SK-N-SH treated with all-trans-retinoic acid at 6 μM for 48 hours (cell line): ENCODE measurements at regions not wholly inside any gene's neighbourhood (a gene's known extent, or its start where the extent isn't known, plus 50 kb on each side); places are given as distances from the start of the nearest gene placed in this dataset.

Experiments used
- ATAC-seq: fragments of 200-7000 bp; cut with Tn5 transposase; 3 replicates; pipeline ENCODE4 v1.9.1; 2020; ENCODE audit warnings: mild to moderate bottlenecking, moderate library complexity
- ARNTL ChIP-seq: fragments of 450-650 bp; formaldehyde crosslinking; IDR thresholded peaks from 2 replicates; pipeline ENCODE4 v1.5.0; 2020; ENCODE audit warnings: low read depth, mild to moderate bottlenecking, moderate library complexity, borderline replicate concordance
- CSDC2 ChIP-seq: fragments of 250-450 bp; sonication (Bioruptor Pico); IDR thresholded peaks from 2 replicates; pipeline ENCODE4 v1.5.0; 2020; ENCODE audit warnings: mild to moderate bottlenecking, moderate library complexity
- CSRNP3 ChIP-seq: fragments of 250-450 bp; sonication (Bioruptor Pico); IDR thresholded peaks from 2 replicates; pipeline ENCODE4 v1.5.1; 2021; ENCODE audit warnings: mild to moderate bottlenecking, moderate library complexity
- ESRRG ChIP-seq: fragments of 250-450 bp; sonication (Bioruptor Pico); IDR thresholded peaks from 2 replicates; pipeline ENCODE4 v1.6.1; 2021; ENCODE audit warnings: mild to moderate bottlenecking
- ISL1 ChIP-seq: fragments of 250-450 bp; sonication (Bioruptor Pico); IDR thresholded peaks from 2 replicates; pipeline ENCODE4 v2.1.2; 2022; ENCODE audit warnings: mild to moderate bottlenecking, moderate library complexity
- OSR1 ChIP-seq: fragments of 250-450 bp; sonication (Bioruptor Pico); IDR thresholded peaks from 2 replicates; pipeline ENCODE4 v1.8.0; 2022; ENCODE audit warnings: moderate library complexity, mild to moderate bottlenecking, inconsistent platforms
- PPARA ChIP-seq: fragments of 250-450 bp; sonication (Bioruptor Pico); IDR thresholded peaks from 2 replicates; pipeline ENCODE4 v1.5.0; 2020; ENCODE audit warnings: mild to moderate bottlenecking, borderline replicate concordance
- RARB ChIP-seq: fragments of 250-450 bp; sonication (Bioruptor Pico); IDR thresholded peaks from 2 replicates; pipeline ENCODE4 v1.8.0; 2021; ENCODE audit warnings: mild to moderate bottlenecking, moderate library complexity
- SNAI2 ChIP-seq: fragments of 250-450 bp; sonication (Bioruptor Pico); IDR thresholded peaks from 2 replicates; pipeline ENCODE4 v1.5.0; 2020; ENCODE audit warnings: mild to moderate bottlenecking, moderate library complexity
- TCF4 ChIP-seq: fragments of 250-450 bp; sonication (Bioruptor Pico); IDR thresholded peaks from 2 replicates; pipeline ENCODE4 v1.8.0; 2021; ENCODE audit warnings: mild to moderate bottlenecking, moderate library complexity, borderline replicate concordance
- ZC3H10 ChIP-seq: fragments of 250-450 bp; sonication (Bioruptor Pico); IDR thresholded peaks from 2 replicates; pipeline ENCODE4 v1.5.1; 2021; ENCODE audit warnings: mild to moderate bottlenecking, moderate library complexity
- ZFP3 ChIP-seq: fragments of 250-450 bp; sonication (Bioruptor Pico); IDR thresholded peaks from 2 replicates; pipeline ENCODE4 v1.5.0; 2020; ENCODE audit warnings: mild to moderate bottlenecking, moderate library complexity
- ZFP30 ChIP-seq: fragments of 450-650 bp; formaldehyde crosslinking; IDR thresholded peaks from 2 replicates; pipeline ENCODE4 v1.5.0; 2022; ENCODE audit warnings: mild to moderate bottlenecking, moderate library complexity
- ZNF565 ChIP-seq: fragments of 450-650 bp; formaldehyde crosslinking; conservative IDR thresholded peaks from 2 replicates; pipeline ENCODE4 v1.5.0; 2020; ENCODE audit warnings: low read depth, mild to moderate bottlenecking, moderate library complexity
- ZNF70 ChIP-seq: fragments of 450-650 bp; formaldehyde crosslinking; IDR thresholded peaks from 2 replicates; pipeline ENCODE4 v1.5.0; 2020; ENCODE audit warnings: mild to moderate bottlenecking, moderate library complexity
- ZNF8 ChIP-seq: fragments of 450-650 bp; formaldehyde crosslinking; IDR thresholded peaks from 2 replicates; pipeline ENCODE4 v1.5.0; 2020; ENCODE audit warnings: mild to moderate bottlenecking, moderate library complexity
- TF ChIP-seq, protein P1 (sequence below): fragments of 250-450 bp; sonication (Bioruptor Pico); IDR thresholded peaks from 2 replicates; pipeline ENCODE4 v1.5.1; 2020; ENCODE audit warnings: low read depth, mild to moderate bottlenecking, moderate library complexity
- TF ChIP-seq, protein P2 (sequence below): fragments of 250-450 bp; sonication (Bioruptor Pico); IDR thresholded peaks from 2 replicates; pipeline ENCODE4 v1.8.0; 2020; ENCODE audit warnings: mild to moderate bottlenecking, moderate library complexity, borderline replicate concordance

DNA sequence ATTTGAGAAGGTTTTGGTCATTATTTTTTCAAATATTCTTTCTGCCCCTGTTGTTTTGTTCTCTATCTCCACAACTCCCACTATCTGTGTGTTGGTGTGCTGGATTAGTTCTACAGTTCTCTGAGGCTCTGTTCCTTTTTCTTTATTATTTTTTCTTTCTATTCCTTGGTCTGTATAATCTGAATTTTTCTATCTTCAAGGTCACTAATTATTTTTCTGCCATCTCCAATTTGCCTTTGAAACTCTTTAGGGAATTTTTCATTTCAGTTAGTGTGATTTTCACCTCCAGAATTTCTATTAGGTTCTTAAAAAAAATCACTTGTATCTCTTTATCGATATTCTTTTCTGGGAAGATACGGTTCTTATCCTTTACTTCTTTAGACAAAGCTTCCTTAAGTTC is 82.1 kb upstream of the GGTLC1 start:
- no peak for TF ChIP-seq ARNTL (CRISPR knock-in tag)
- TF ChIP-seq, protein P1, sequence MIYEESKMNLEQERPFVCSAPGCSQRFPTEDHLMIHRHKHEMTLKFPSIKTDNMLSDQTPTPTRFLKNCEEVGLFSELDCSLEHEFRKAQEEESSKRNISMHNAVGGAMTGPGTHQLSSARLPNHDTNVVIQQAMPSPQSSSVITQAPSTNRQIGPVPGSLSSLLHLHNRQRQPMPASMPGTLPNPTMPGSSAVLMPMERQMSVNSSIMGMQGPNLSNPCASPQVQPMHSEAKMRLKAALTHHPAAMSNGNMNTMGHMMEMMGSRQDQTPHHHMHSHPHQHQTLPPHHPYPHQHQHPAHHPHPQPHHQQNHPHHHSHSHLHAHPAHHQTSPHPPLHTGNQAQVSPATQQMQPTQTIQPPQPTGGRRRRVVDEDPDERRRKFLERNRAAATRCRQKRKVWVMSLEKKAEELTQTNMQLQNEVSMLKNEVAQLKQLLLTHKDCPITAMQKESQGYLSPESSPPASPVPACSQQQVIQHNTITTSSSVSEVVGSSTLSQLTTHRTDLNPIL (CRISPR knock-in tag), result no peak
- no peak for TF ChIP-seq PPARA (CRISPR knock-in tag)
- TF ChIP-seq ZFP30, result no peak
- no peak for TF ChIP-seq ZNF70 (CRISPR knock-in tag)
- no peak for TF ChIP-seq ZNF8 (CRISPR knock-in tag)
- TF ChIP-seq, protein P2, sequence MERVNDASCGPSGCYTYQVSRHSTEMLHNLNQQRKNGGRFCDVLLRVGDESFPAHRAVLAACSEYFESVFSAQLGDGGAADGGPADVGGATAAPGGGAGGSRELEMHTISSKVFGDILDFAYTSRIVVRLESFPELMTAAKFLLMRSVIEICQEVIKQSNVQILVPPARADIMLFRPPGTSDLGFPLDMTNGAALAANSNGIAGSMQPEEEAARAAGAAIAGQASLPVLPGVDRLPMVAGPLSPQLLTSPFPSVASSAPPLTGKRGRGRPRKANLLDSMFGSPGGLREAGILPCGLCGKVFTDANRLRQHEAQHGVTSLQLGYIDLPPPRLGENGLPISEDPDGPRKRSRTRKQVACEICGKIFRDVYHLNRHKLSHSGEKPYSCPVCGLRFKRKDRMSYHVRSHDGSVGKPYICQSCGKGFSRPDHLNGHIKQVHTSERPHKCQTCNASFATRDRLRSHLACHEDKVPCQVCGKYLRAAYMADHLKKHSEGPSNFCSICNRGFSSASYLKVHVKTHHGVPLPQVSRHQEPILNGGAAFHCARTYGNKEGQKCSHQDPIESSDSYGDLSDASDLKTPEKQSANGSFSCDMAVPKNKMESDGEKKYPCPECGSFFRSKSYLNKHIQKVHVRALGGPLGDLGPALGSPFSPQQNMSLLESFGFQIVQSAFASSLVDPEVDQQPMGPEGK (CRISPR knock-in tag), result no peak
- TF ChIP-seq OSR1 (CRISPR knock-in tag), result no peak
- TF ChIP-seq CSRNP3, result no peak
- ATAC-seq, result no peak

DNA sequence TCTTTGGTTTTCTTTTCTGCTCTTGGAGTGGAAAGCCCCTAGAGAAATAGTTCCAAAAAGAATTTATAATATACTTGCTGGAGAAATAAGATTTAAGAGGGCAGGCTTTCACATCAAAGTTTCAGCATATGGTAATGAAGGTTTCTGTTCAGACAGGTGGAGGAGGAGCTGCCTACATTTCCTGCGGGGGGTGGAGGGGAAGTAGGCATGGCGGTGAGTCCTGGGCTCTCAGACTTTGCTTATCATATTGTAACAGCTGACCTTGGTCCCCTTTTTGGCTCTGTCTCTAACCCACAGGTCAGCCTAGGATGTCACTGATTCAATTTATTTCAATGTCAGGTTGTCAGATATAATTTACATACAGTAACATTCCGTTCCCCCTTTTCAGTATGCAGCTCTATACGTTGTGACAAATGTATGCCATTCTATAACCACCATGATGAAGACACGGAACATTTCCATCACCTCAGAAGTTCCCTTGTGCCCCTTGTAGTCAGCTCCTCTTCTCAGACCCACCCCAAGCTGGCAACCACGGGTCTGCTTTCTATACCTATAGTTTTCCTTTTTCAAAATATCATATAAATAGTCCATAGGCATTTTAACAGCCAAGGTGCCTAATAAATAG is 77.6 kb upstream of the GGTLC1 start:
- ATAC-seq, result no peak
- no peak for TF ChIP-seq ARNTL (CRISPR knock-in tag)
- no peak for TF ChIP-seq ZFP3 (CRISPR knock-in tag)
- TF ChIP-seq ZFP30, result no peak
- no peak for TF ChIP-seq ISL1
- no peak for TF ChIP-seq ZNF565
- no peak for TF ChIP-seq TCF4 (CRISPR knock-in tag)
- no peak for TF ChIP-seq OSR1 (CRISPR knock-in tag)
- no peak for TF ChIP-seq RARB (CRISPR knock-in tag)
- TF ChIP-seq CSDC2 (CRISPR knock-in tag), result no peak
- TF ChIP-seq CSRNP3, result no peak
- TF ChIP-seq, protein P2 (CRISPR knock-in tag), result no peak
- TF ChIP-seq ESRRG (CRISPR knock-in tag), result no peak
- TF ChIP-seq, protein P1 (CRISPR knock-in tag), result no peak
- TF ChIP-seq SNAI2 (CRISPR knock-in tag), result no peak

DNA sequence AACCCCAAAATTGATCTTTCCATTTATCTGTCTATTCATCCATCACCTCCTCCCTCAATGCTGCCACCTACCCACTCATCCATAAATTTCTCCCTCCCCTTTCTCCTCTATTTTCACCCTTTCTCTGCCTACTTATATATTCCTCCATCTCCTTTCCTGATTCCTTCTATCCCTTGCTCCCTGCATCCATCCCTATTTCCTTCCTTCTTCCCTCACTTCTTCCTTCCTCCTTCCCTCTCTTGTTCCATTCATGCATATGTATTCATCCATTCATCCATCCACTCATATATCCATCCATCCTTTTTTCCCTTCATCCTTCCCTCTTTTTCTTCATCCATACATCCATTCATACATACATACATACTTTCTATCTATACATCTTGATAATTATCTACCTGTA is 76.3 kb upstream of the GGTLC1 start:
- ATAC-seq, result no peak
- TF ChIP-seq CSDC2 (CRISPR knock-in tag) (no peak), RARB (CRISPR knock-in tag) (no peak), PPARA (CRISPR knock-in tag) (no peak), CSRNP3 (no peak), ZC3H10 (CRISPR knock-in tag) (no peak)
- TF ChIP-seq, protein P2 (CRISPR knock-in tag), result no peak
